ENCODE measurements at regions not wholly inside any gene's neighbourhood (a gene's known extent, or its start where the extent isn't known, plus 50 kb on each side); places are given as distances from the start of the nearest gene placed in this dataset.

- peaks cover 0 to 6% (median 0%) of the 10 kb centered on the region in 4 donors for H3K9me3 ChIP-seq (ENCODE audit: control insufficient read depth in 4 of 4, low read length in 3 of 4)
- no peaks in the 10 kb centered on the region for H3K36me3 ChIP-seq (ENCODE audit: control insufficient read depth in 4 of 4, insufficient read depth in 3 of 4, low read depth in 1 of 4, low read length in 3 of 4)
- TF ChIP-seq REST (IDR thresholded peaks at IDR 0.05) (no peak), RXRA (IDR thresholded peaks at IDR 0.05) (no peak), GABPA (IDR thresholded peaks at IDR 0.05 in 1 of 2, conservative IDR thresholded peaks at IDR 0.05 in 1 of 2) (no peak), NR2F2 (IDR thresholded peaks at IDR 0.05) (no peak), YY1 (IDR thresholded peaks at IDR 0.05) (no peak), FOXA2 (IDR thresholded peaks at IDR 0.05) (no peak), JUND (IDR thresholded peaks at IDR 0.05) (no peak), FOXA1 (IDR thresholded peaks at IDR 0.05) (no peak), SP1 (IDR thresholded peaks at IDR 0.05) (no peak), MAX (IDR thresholded peaks at IDR 0.05) (no peak), TAF1 (conservative IDR thresholded peaks at IDR 0.05) (no peak), HNF4G (IDR thresholded peaks at IDR 0.05) (no peak), EGR1 (IDR thresholded peaks at IDR 0.05; ENCODE audit: low read depth in 2 of 2) (no peak), ATF3 (IDR thresholded peaks at IDR 0.05) (no peak)
- TF ChIP-seq, protein P1, sequence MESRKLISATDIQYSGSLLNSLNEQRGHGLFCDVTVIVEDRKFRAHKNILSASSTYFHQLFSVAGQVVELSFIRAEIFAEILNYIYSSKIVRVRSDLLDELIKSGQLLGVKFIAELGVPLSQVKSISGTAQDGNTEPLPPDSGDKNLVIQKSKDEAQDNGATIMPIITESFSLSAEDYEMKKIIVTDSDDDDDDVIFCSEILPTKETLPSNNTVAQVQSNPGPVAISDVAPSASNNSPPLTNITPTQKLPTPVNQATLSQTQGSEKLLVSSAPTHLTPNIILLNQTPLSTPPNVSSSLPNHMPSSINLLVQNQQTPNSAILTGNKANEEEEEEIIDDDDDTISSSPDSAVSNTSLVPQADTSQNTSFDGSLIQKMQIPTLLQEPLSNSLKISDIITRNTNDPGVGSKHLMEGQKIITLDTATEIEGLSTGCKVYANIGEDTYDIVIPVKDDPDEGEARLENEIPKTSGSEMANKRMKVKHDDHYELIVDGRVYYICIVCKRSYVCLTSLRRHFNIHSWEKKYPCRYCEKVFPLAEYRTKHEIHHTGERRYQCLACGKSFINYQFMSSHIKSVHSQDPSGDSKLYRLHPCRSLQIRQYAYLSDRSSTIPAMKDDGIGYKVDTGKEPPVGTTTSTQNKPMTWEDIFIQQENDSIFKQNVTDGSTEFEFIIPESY (IDR thresholded peaks at IDR 0.05), result no peak
- TF ChIP-seq, protein P2, sequence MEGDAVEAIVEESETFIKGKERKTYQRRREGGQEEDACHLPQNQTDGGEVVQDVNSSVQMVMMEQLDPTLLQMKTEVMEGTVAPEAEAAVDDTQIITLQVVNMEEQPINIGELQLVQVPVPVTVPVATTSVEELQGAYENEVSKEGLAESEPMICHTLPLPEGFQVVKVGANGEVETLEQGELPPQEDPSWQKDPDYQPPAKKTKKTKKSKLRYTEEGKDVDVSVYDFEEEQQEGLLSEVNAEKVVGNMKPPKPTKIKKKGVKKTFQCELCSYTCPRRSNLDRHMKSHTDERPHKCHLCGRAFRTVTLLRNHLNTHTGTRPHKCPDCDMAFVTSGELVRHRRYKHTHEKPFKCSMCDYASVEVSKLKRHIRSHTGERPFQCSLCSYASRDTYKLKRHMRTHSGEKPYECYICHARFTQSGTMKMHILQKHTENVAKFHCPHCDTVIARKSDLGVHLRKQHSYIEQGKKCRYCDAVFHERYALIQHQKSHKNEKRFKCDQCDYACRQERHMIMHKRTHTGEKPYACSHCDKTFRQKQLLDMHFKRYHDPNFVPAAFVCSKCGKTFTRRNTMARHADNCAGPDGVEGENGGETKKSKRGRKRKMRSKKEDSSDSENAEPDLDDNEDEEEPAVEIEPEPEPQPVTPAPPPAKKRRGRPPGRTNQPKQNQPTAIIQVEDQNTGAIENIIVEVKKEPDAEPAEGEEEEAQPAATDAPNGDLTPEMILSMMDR (IDR thresholded peaks at IDR 0.05; ENCODE audit: low read depth, low read length, missing input control), result no peak
- no peaks in the 10 kb centered on the region for H3K4me1 ChIP-seq (ENCODE audit: control insufficient read depth in 4 of 4, insufficient read depth in 4 of 4, low read length in 3 of 4)
- no peak for DNase-seq (ENCODE audit: low spot score)
- H3K27me3 ChIP-seq (ENCODE audit: control insufficient read depth in 4 of 4, insufficient read depth in 4 of 4, low read length in 3 of 4), result no peaks in the 10 kb centered on the region
- H3K4me3 ChIP-seq (ENCODE audit: low read depth in 1 of 3, low read length in 3 of 3), result no peak overlapping the region
- H3K9ac ChIP-seq (ENCODE audit: low read depth in 1 of 2, low read length in 2 of 2), result no peak overlapping the region
- WGBS, result 72% methylated on average over 1 of the region's 1 CpG
- H3K27ac ChIP-seq (ENCODE audit: low read depth in 1 of 2, low read length in 2 of 2), result no peak overlapping the region
Measured at GRCh38 chr19:31445406-31445805, 96.2 kb upstream of the TSHZ3 start.

DNA sequence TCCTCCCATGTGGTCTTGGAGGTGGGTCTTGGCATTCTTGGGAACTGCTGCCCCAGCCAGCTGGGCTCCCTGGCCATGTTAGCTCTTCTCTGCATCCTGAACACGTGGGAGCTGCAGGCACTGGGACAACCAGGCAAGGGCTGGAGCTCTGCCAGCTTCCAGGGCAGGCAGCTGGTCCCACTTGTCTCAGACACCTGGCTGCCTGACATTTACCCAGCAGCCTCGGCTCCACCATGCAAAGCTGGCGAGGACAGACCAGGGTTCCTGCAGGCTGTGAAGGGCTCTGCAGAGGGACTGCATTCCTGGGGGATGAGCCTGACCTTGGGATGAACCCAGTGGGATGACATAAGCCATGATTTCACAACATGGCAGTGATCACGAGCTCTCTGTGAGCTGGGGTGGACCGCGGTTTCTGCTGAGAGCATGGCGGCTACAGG is 99.0 kb upstream of the TSHZ3 start:
- no peak overlapping the region for H3K27ac ChIP-seq (ENCODE audit: low read depth in 1 of 2, low read length in 2 of 2)
- no peaks in the 10 kb centered on the region for H3K4me1 ChIP-seq (ENCODE audit: control insufficient read depth in 4 of 4, insufficient read depth in 4 of 4, low read length in 3 of 4)
- TF ChIP-seq JUND (IDR thresholded peaks at IDR 0.05), result no peak
- no peak for TF ChIP-seq YY1 (IDR thresholded peaks at IDR 0.05)
- no peak for TF ChIP-seq NR2F2 (IDR thresholded peaks at IDR 0.05)
- TF ChIP-seq MAX (IDR thresholded peaks at IDR 0.05), result no peak
- no peak for TF ChIP-seq HNF4G (IDR thresholded peaks at IDR 0.05)
- TF ChIP-seq, protein P1 (IDR thresholded peaks at IDR 0.05), result no peak
- TF ChIP-seq REST (IDR thresholded peaks at IDR 0.05), result no peak
- TF ChIP-seq GABPA (IDR thresholded peaks at IDR 0.05 in 1 of 2, conservative IDR thresholded peaks at IDR 0.05 in 1 of 2), result no peak
- no peak overlapping the region for H3K4me3 ChIP-seq (ENCODE audit: low read depth in 1 of 3, low read length in 3 of 3)
- H3K9me3 ChIP-seq (ENCODE audit: control insufficient read depth in 4 of 4, low read length in 3 of 4), result peaks cover 0 to 6% (median 0%) of the 10 kb centered on the region in 4 donors
- H3K27me3 ChIP-seq (ENCODE audit: control insufficient read depth in 4 of 4, insufficient read depth in 4 of 4, low read length in 3 of 4), result no peaks in the 10 kb centered on the region
- no peak overlapping the region for H3K9ac ChIP-seq (ENCODE audit: low read depth in 1 of 2, low read length in 2 of 2)
- no peaks in the 10 kb centered on the region for H3K36me3 ChIP-seq (ENCODE audit: control insufficient read depth in 4 of 4, insufficient read depth in 3 of 4, low read depth in 1 of 4, low read length in 3 of 4)
- DNase-seq (ENCODE audit: low spot score), result no peak
- WGBS, result 65% methylated on average over 7 of the region's 7 CpGs
